Left ventricle myocardium inferior (tissue), 1 donor: ENCODE measurements at regions not wholly inside any gene's neighbourhood (a gene's known extent, or its start where the extent isn't known, plus 50 kb on each side); places are given as distances from the start of the nearest gene placed in this dataset.

Experiments used
- DNase-seq: peaks from one replicate; pipeline ENCODE4 v3.0.0-alpha.2; 2020
- H3K27ac ChIP-seq: fragments of 200-600 bp; replicated peaks from 2 replicates; pipeline ENCODE4 v1.8.0; 2021
- H3K27me3 ChIP-seq: fragments of 200-600 bp; 2 replicates; pipeline ENCODE4 v1.8.0; 2021; ENCODE audit warnings: low read depth
- H3K36me3 ChIP-seq: fragments of 200-600 bp; 2 replicates; pipeline ENCODE4 v1.8.0; 2021
- H3K4me1 ChIP-seq: fragments of 200-600 bp; 2 replicates; pipeline ENCODE4 v1.8.0; 2021
- H3K4me3 ChIP-seq: fragments of 200-600 bp; 2 replicates; pipeline ENCODE4 v1.8.0; 2021; ENCODE audit warnings: mild to moderate bottlenecking, moderate library complexity
- H3K9me3 ChIP-seq: fragments of 200-600 bp; replicated peaks from 2 replicates; pipeline ENCODE4 v1.8.0; 2021
- intact Hi-C: fragments of 100-400 bp; cut with micrococcal nuclease; formaldehyde crosslinking; loops from one replicate; pipeline ENCODE4 v1.11.0; 2022
- TF ChIP-seq, protein P1 (sequence below): fragments of 200-600 bp; IDR thresholded peaks from 2 replicates; pipeline ENCODE4 v1.8.0; 2021; ENCODE audit warnings: antibody characterized with exemption, mild to moderate bottlenecking, borderline replicate concordance
- donor health status: DM: no; HTN: yes; CAD: no; lungs with severe emphysema.

DNA sequence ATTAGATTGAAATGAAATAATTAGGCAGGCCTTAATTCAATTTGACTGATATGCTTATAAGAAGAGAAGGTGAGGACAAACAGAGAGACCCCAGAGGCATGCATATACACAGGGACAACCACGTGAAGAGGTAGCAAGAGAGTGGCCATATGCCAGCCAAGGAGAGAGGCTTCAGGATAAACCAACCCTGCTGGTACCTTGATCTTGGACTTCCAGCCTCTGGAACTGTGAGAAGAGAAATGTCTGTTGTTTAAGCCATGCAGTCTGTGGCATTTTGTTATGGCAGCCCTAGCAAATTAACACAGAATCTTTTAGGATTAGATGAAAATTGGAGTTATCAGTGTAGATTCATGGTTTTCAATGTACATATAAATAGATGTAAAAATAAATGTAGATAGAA is 120.1 kb downstream of the KCTD15 start:
- intact Hi-C loops = no loop called here
- Histone ChIP-seq H3K27me3 (peaks cover 21% of the 10 kb centered on the region), H3K27ac (no peak overlapping the region), H3K4me1 (no peaks in the 10 kb centered on the region), H3K36me3 (no peaks in the 10 kb centered on the region), H3K4me3 (no peak overlapping the region), H3K9me3 (peaks cover 6% of the 10 kb centered on the region)
- DNase-seq = no peak
- TF ChIP-seq, protein P1, sequence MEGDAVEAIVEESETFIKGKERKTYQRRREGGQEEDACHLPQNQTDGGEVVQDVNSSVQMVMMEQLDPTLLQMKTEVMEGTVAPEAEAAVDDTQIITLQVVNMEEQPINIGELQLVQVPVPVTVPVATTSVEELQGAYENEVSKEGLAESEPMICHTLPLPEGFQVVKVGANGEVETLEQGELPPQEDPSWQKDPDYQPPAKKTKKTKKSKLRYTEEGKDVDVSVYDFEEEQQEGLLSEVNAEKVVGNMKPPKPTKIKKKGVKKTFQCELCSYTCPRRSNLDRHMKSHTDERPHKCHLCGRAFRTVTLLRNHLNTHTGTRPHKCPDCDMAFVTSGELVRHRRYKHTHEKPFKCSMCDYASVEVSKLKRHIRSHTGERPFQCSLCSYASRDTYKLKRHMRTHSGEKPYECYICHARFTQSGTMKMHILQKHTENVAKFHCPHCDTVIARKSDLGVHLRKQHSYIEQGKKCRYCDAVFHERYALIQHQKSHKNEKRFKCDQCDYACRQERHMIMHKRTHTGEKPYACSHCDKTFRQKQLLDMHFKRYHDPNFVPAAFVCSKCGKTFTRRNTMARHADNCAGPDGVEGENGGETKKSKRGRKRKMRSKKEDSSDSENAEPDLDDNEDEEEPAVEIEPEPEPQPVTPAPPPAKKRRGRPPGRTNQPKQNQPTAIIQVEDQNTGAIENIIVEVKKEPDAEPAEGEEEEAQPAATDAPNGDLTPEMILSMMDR = no peak

DNA sequence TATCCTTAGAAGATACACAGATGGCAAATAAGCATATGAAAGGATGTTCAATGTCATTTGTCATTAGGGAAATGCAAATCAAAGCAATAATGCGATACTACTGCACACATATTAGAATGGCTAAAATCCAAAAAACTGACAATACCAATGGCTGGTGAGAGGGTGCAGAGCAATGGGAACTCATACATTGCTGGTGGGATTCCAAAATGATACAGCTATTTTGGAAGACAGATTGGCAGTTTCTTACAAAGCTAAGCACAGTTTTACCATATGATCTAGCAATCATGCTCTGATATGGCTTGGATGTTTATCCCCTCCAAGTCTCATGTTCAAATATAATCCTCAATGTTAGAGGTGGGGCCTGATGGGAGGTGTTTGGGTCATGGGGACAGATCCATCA is 122.6 kb downstream of the KCTD15 start:
- DNase-seq = no peak
- Histone ChIP-seq H3K9me3 (peaks cover 6% of the 10 kb centered on the region), H3K36me3 (no peaks in the 10 kb centered on the region), H3K4me3 (no peak overlapping the region), H3K4me1 (no peaks in the 10 kb centered on the region), H3K27me3 (peaks cover 15% of the 10 kb centered on the region), H3K27ac (no peak overlapping the region)
- intact Hi-C loops = no loop called here
- TF ChIP-seq, protein P1 = no peak

DNA sequence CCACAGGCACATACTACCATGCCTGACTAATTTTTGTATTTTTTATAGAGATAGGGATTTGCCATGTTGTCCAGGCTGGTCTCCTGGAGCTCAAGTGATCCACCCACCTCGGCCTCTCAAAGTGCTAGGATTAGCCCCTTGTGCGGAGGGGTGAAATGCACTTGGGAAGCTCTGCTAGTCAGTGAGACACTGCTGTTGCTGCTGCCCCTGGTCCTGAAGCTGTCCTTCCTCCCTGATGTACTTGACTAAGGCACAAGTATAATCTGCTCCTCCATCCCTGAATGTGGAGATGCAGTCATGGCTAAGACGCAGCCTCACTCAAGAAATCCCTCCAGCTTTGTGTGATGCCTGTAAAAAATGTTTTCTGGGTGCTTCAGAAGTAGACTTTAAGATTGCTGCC is 124.5 kb downstream of the KCTD15 start:
- TF ChIP-seq, protein P1 = no peak

DNA sequence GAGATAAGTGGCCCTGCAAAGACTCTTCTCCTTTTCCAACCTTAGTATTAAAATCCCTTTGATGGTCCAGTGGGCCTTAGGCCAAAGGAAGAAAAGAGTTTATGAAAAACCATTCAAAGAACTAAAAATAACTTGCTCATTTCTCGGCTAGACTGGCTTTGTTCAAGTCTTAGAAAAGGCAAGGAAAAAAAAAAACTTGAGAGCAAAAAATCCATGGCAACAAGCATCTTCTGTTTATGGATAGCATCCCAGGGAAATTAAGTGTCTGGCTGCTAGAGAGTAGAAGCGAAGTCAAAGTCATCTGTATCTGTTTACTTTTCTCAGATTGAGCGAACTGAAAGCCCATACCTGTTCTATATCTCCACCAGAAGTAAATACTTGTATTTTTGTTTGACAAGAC is 129.6 kb downstream of the KCTD15 start:
- TF ChIP-seq, protein P1 = no peak
- intact Hi-C loops = no loop called here
- Histone ChIP-seq H3K27ac (no peak overlapping the region), H3K9me3 (no peaks in the 10 kb centered on the region), H3K36me3 (no peaks in the 10 kb centered on the region), H3K27me3 (peaks cover 18% of the 10 kb centered on the region), H3K4me1 (no peaks in the 10 kb centered on the region), H3K4me3 (no peak overlapping the region)
- DNase-seq = no peak

More for the DNA sequence above, 124.5 kb downstream of the KCTD15 start:
- H3K4me3 ChIP-seq = no peak overlapping the region
- H3K4me1 ChIP-seq = no peaks in the 10 kb centered on the region
- intact Hi-C loops = no loop called here
- peaks cover 6% of the 10 kb centered on the region for H3K9me3 ChIP-seq
- no peaks in the 10 kb centered on the region for H3K36me3 ChIP-seq
- DNase-seq = no peak
- H3K27ac ChIP-seq = no peak overlapping the region
- H3K27me3 ChIP-seq = peaks cover 24% of the 10 kb centered on the region

DNA sequence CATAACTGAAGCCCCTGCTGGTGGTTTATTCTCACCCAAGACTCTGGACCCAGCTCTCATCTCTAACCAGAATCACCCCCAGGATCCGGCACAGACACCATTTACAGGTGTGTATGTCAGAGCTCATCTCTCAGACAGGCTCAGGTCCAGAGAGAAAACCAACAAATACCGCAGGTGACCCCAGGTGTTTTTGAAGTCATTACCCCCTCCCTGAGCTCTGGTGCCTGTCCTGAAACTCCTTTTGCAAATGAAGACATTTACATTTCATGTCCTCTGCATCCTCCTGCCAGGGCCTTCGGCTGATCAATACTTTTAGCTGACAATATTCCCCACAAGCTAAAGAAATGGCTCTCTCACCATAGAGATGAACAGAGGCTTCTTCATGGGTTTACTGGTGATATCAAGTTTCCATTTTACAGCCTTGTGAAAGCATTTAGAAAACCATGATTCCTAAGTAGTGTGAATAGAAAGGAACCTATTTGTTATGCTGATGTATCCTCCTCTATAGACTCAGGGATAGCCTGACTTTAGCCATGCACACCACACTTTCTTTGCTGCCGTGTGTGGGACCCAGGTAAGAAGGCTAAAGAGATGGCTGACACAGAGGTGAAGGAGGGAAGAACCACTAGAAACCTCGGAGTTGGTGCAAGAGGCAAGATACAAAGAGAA is 131.3 kb downstream of the KCTD15 start:
- TF ChIP-seq, protein P1 = no peak
- Histone ChIP-seq H3K27me3 (peaks cover 27% of the 10 kb centered on the region), H3K27ac (no peak overlapping the region), H3K9me3 (peaks cover 1% of the 10 kb centered on the region), H3K4me1 (no peaks in the 10 kb centered on the region), H3K36me3 (no peaks in the 10 kb centered on the region), H3K4me3 (no peak overlapping the region)
- intact Hi-C loops = no loop called here
- no peak for DNase-seq
